Thyroid gland (tissue), 4 donors: ENCODE measurements at regions not wholly inside any gene's neighbourhood (a gene's known extent, or its start where the extent isn't known, plus 50 kb on each side); places are given as distances from the start of the nearest gene placed in this dataset.

Source experiments
- DNase-seq, 2 donors: peaks; one replicate each; pipeline ENCODE4 v3.0.0-alpha.2; 2019
- H3K27ac ChIP-seq, 3 donors: fragments of 200-600 bp; sonication (generic); 1 replicate in 2 of 3; 2 replicates in 1 of 3; pipeline ENCODE4 v1.5.1; 2016 to 2019; ENCODE audit warnings: mild to moderate bottlenecking in 1 of 3, moderate library complexity in 1 of 3
- H3K27me3 ChIP-seq: fragments of 200-600 bp; sonication (generic); one replicate; pipeline ENCODE4 v1.5.1; 2019
- H3K36me3 ChIP-seq, 2 donors: fragments of 200-600 bp; sonication (generic); one replicate each; pipeline ENCODE4 v1.5.1; 2016 to 2019
- H3K4me1 ChIP-seq, 2 donors: fragments of 200-600 bp; sonication (generic); one replicate each; pipeline ENCODE4 v1.5.1; 2017 to 2019
- H3K4me3 ChIP-seq, 3 donors: fragments of 200-600 bp; sonication (generic); replicated peaks in 1 of 3; 1 replicate in 2 of 3; 2 replicates in 1 of 3; pipeline ENCODE4 v1.5.1; 2016; ENCODE audit warnings: mild to moderate bottlenecking in 1 of 3
- H3K9me3 ChIP-seq: fragments of 200-600 bp; sonication (generic); one replicate; pipeline ENCODE4 v1.5.1; 2017
- CTCF ChIP-seq, 6 experiments: fragments of 200-600 bp in 3 of 6; fragments of 450-650 bp in 3 of 6; sonication (generic) in 3 of 6; IDR thresholded peaks; one replicate each; pipeline ENCODE4 v1.5.1; 2016 to 2019; ENCODE audit warnings: antibody characterized with exemption in 6 of 6, mild to moderate bottlenecking in 2 of 6, inconsistent platforms in 1 of 6, moderate library complexity in 1 of 6
- POLR2A ChIP-seq, 2 donors: fragments of 450-650 bp; IDR thresholded peaks; one replicate each; pipeline ENCODE4 v1.6.1; 2017; ENCODE audit warnings: antibody characterized with exemption in 2 of 2, mild to moderate bottlenecking in 2 of 2, moderate library complexity in 1 of 2
- WGBS, 2 donors: methylation state at CpG; one replicate each; pipeline ENCODE4 v1.1.5; 2017; 5-methylcytosine and 5-hydroxymethylcytosine counted together
- intact Hi-C: fragments of 100-400 bp; cut with DNase I; formaldehyde crosslinking; loops from one replicate; pipeline ENCODE4 v1.15.1; 2023

DNA sequence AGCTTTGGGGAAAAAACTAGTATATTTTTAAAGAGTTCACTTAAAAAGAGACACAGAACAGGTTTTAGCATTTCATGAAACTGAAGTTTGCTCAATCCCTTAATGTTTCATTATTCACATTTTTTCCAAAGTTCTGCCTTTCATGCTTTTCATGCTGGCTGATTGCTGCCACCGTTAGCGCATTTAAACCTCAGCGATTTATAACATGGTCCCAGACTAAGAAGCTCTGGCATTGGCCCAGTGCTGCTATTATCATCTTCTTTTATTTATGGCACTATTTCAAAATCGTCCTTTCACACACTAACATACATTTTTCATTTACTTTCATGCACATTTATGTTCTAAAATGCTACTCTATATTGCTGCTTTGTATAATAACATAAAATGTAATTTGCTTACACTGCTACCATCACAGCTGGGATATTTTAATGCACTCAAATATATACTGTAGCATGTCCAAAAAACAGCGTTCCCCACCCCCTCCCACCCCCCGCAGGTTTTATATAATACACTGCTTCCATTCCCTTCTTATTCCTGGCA is 141.9 kb downstream of the MPP7 start:
- WGBS, 2 donors, result 72 to 79% methylated on average over 6 of the region's 6 CpGs
- intact Hi-C loops, result no loop called here
- H3K9me3 ChIP-seq, result no peaks in the 10 kb centered on the region

DNA sequence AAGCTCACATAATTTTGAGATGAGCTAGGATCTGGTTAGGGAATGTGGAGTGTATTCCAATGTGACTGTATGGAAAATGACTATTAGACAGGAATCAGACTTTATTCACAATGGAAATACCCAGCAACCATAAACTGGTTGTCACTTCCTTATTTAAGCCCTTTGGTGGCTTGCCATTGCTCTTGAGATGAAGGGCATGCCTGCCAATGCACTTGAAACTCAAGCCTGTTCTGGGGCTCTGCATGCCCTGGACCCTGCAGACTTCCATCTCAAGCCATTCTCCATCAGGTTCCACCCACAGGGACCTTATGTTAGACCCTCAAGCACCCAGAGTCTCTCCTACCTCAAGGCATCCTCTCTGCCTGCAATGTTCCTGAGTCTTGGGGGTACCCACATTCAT is 145.5 kb downstream of the MPP7 start:
- intact Hi-C loops, result no loop called here
- Histone ChIP-seq H3K4me3 (no peak overlapping the region), H3K9me3 (no peaks in the 10 kb centered on the region), H3K4me1 (no peaks in the 10 kb centered on the region), H3K27ac (no peak overlapping the region), H3K36me3 (no peaks in the 10 kb centered on the region), H3K27me3 (no peaks in the 10 kb centered on the region)
- no peak for DNase-seq
- TF ChIP-seq CTCF (IDR thresholded peaks at IDR 0.05), result no peak
- no peak for TF ChIP-seq POLR2A (IDR thresholded peaks at IDR 0.05)

More for the DNA sequence above, 141.9 kb downstream of the MPP7 start:
- TF ChIP-seq CTCF (IDR thresholded peaks at IDR 0.05) (no peak), POLR2A (IDR thresholded peaks at IDR 0.05) (no peak)
- no peaks in the 10 kb centered on the region for H3K36me3 ChIP-seq
- no peak overlapping the region for H3K27ac ChIP-seq
- no peaks in the 10 kb centered on the region for H3K27me3 ChIP-seq
- H3K4me1 ChIP-seq, result no peaks in the 10 kb centered on the region
- DNase-seq, result no peak
- H3K4me3 ChIP-seq, result no peak overlapping the region

- no peak overlapping the region for H3K4me3 ChIP-seq
- H3K4me1 ChIP-seq, result no peaks in the 10 kb centered on the region
- intact Hi-C loops, result no loop called here
- H3K27me3 ChIP-seq, result no peaks in the 10 kb centered on the region
- DNase-seq, result no peak
- TF ChIP-seq POLR2A (IDR thresholded peaks at IDR 0.05) (no peak), CTCF (IDR thresholded peaks at IDR 0.05) (no peak)
- no peak overlapping the region for H3K27ac ChIP-seq
- H3K9me3 ChIP-seq, result no peaks in the 10 kb centered on the region
- 29 to 36% methylated on average over 1 of the region's 1 CpG for WGBS, 2 donors
- H3K36me3 ChIP-seq, result no peaks in the 10 kb centered on the region
These were observed 147.1 kb downstream of the MPP7 start for GRCh38 chr10:28155726-28156125.

GRCh38 chr10:28151636-28152035 is 151.2 kb downstream of the MPP7 start:
- TF ChIP-seq CTCF (IDR thresholded peaks at IDR 0.05) (no peak), POLR2A (IDR thresholded peaks at IDR 0.05) (no peak)
- H3K9me3 ChIP-seq, result no peaks in the 10 kb centered on the region
- intact Hi-C loops, result no loop called here
- H3K4me1 ChIP-seq, result no peaks in the 10 kb centered on the region
- no peaks in the 10 kb centered on the region for H3K27me3 ChIP-seq
- no peak for DNase-seq
- H3K27ac ChIP-seq, result no peak overlapping the region
- H3K4me3 ChIP-seq, result no peak overlapping the region
- H3K36me3 ChIP-seq, result no peaks in the 10 kb centered on the region
- WGBS, 2 donors, result 89 to 93% methylated on average over 3 of the region's 3 CpGs

DNA sequence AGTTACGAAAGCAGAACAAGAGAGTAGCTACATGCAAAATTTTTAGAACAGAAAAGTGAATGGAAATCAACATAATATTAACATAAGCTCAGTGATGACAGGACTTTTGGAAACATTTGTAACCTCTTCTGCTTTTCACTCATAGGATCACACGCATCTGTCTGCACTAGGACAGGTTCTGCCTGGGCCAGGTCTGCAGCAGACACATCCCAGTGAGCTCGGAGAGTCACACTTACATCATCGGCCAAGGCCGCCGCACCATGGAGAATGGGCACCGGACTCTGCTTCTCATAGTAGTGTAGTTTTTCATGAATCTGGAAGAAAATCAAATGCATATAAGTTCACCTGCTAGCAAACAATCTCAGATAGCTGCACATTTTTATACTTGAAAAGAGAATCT is 150.9 kb upstream of the ODAD2 start:
- intact Hi-C loops, result no loop called here
- Histone ChIP-seq H3K36me3 (no peaks in the 10 kb centered on the region), H3K27ac (no peak overlapping the region), H3K9me3 (no peaks in the 10 kb centered on the region), H3K4me1 (no peaks in the 10 kb centered on the region), H3K27me3 (no peaks in the 10 kb centered on the region), H3K4me3 (no peak overlapping the region)
- no peak for DNase-seq
- TF ChIP-seq CTCF (IDR thresholded peaks at IDR 0.05) (no peak), POLR2A (IDR thresholded peaks at IDR 0.05) (no peak)
- WGBS, 2 donors, result 93% methylated on average over 7 of the region's 7 CpGs
